Body of pancreas (tissue), 4 donors: ENCODE measurements at regions not wholly inside any gene's neighbourhood (a gene's known extent, or its start where the extent isn't known, plus 50 kb on each side); places are given as distances from the start of the nearest gene placed in this dataset.

Source experiments
- ATAC-seq: fragments of 150-250 bp; one replicate; pipeline ENCODE4 v1.9.1; 2016
- DNase-seq, 4 donors: peaks; one replicate each; pipeline ENCODE4 v3.0.0-alpha.2; 2019
- H3K27ac ChIP-seq, 4 donors: fragments of 200-600 bp; sonication (generic); 1 replicate in 3 of 4; 2 replicates in 1 of 4; pipeline versions ENCODE4 v1.5.1 to v1.6.1; 2016 to 2019; ENCODE audit warnings: mild to moderate bottlenecking in 1 of 4, mixed read lengths in 1 of 4, moderate library complexity in 1 of 4
- H3K27me3 ChIP-seq, 2 donors: fragments of 200-600 bp; sonication (generic); one replicate each; pipeline ENCODE4 v1.6.0; 2016; ENCODE audit warnings: mild to moderate bottlenecking in 1 of 2
- H3K36me3 ChIP-seq, 2 donors: fragments of 200-600 bp; sonication (generic); replicated peaks in 1 of 2; 2 replicates each; pipeline ENCODE4 v1.5.1; 2016; ENCODE audit warnings: low read depth in 2 of 2; ENCODE audit not compliant: insufficient read depth in 1 of 2
- H3K4me1 ChIP-seq: fragments of 200-600 bp; sonication (generic); one replicate; pipeline ENCODE4 v1.6.0; 2016
- H3K4me3 ChIP-seq, 2 donors: fragments of 200-600 bp; sonication (generic); 1 replicate in 1 of 2; 2 replicates in 1 of 2; pipeline ENCODE4 v1.5.1; 2016 to 2019
- H3K9me3 ChIP-seq, 3 donors: fragments of 200-600 bp; sonication (generic); 1 replicate in 2 of 3; 2 replicates in 1 of 3; pipeline ENCODE4 v1.5.1; 2016
- CTCF ChIP-seq, 7 experiments: fragments of 450-650 bp in 4 of 7; fragments of 200-600 bp in 3 of 7; sonication (generic) in 3 of 7; IDR thresholded peaks; one replicate each; pipeline ENCODE4 v1.5.1; 2016 to 2019; ENCODE audit warnings: antibody characterized with exemption in 7 of 7
- POLR2A ChIP-seq, 3 donors: fragments of 450-650 bp; IDR thresholded peaks; one replicate each; pipeline ENCODE4 v1.6.1; 2016; ENCODE audit warnings: antibody characterized with exemption in 3 of 3, mild to moderate bottlenecking in 2 of 3
- WGBS, 2 donors: methylation state at CpG; one replicate each; pipeline ENCODE4 v1.1.5; 2017; 5-methylcytosine and 5-hydroxymethylcytosine counted together
- intact Hi-C: fragments of 100-400 bp; cut with DNase I; formaldehyde crosslinking; loops from one replicate; pipeline ENCODE4 v1.15.1; 2023

- intact Hi-C loops, result no loop called here
- no peaks in the 10 kb centered on the region for H3K4me1 ChIP-seq
- no peaks in the 10 kb centered on the region for H3K36me3 ChIP-seq
- no peak overlapping the region for H3K27ac ChIP-seq
- ATAC-seq (no peak), DNase-seq (no peak)
- H3K9me3 ChIP-seq, result no peaks in the 10 kb centered on the region
- no peak overlapping the region for H3K4me3 ChIP-seq
- no peaks in the 10 kb centered on the region for H3K27me3 ChIP-seq
- no peak for TF ChIP-seq POLR2A (IDR thresholded peaks at IDR 0.05)
- no peak for TF ChIP-seq CTCF (IDR thresholded peaks at IDR 0.05)
- WGBS, 2 donors, result 53 to 63% methylated on average over 1 of the region's 1 CpG
These were observed 567.6 kb upstream of the ARPP21 start for GRCh38 chr3:35071772-35072171.

- intact Hi-C loops, result no loop called here
- H3K27ac ChIP-seq, result no peak overlapping the region
- no peak for TF ChIP-seq POLR2A (IDR thresholded peaks at IDR 0.05)
- TF ChIP-seq CTCF (IDR thresholded peaks at IDR 0.05), result no peak
- H3K4me3 ChIP-seq, result no peak overlapping the region
- H3K27me3 ChIP-seq, result no peaks in the 10 kb centered on the region
- ATAC-seq (no peak), DNase-seq (no peak)
- H3K9me3 ChIP-seq, result no peaks in the 10 kb centered on the region
- no peaks in the 10 kb centered on the region for H3K36me3 ChIP-seq
- no peaks in the 10 kb centered on the region for H3K4me1 ChIP-seq
- 56 to 66% methylated on average over 2 of the region's 2 CpGs for WGBS, 2 donors
These were observed 560.5 kb upstream of the ARPP21 start for GRCh38 chr3:35078780-35079179.

- Histone ChIP-seq H3K4me3 (no peak overlapping the region), H3K27ac (no peak overlapping the region), H3K36me3 (no peaks in the 10 kb centered on the region), H3K9me3 (no peaks in the 10 kb centered on the region), H3K4me1 (no peaks in the 10 kb centered on the region), H3K27me3 (no peaks in the 10 kb centered on the region)
- ATAC-seq, result no peak
- TF ChIP-seq CTCF (IDR thresholded peaks at IDR 0.05), result no peak
- no peak for TF ChIP-seq POLR2A (IDR thresholded peaks at IDR 0.05)
- no peak for DNase-seq
- intact Hi-C loops, result no loop called here
- 23 to 40% methylated on average over 1 of the region's 1 CpG for WGBS, 2 donors
These were observed 559.9 kb upstream of the ARPP21 start for GRCh38 chr3:35079403-35079802.

- Histone ChIP-seq H3K9me3 (no peaks in the 10 kb centered on the region), H3K27me3 (no peaks in the 10 kb centered on the region), H3K27ac (no peak overlapping the region), H3K4me1 (no peaks in the 10 kb centered on the region), H3K4me3 (no peak overlapping the region), H3K36me3 (no peaks in the 10 kb centered on the region)
- DNase-seq (no peak), ATAC-seq (no peak)
- 87 to 88% methylated on average over 1 of the region's 1 CpG for WGBS, 2 donors
- TF ChIP-seq CTCF (IDR thresholded peaks at IDR 0.05), result no peak
- intact Hi-C loops, result no loop called here
These were observed 557.4 kb upstream of the ARPP21 start for GRCh38 chr3:35081899-35082298.

GRCh38 chr3:35088943-35089342, 550.4 kb upstream of the ARPP21 start:
- no peak for ATAC-seq

More at GRCh38 chr3:35088943-35089342, 550.4 kb upstream of the ARPP21 start:
- Histone ChIP-seq H3K36me3 (no peaks in the 10 kb centered on the region), H3K4me1 (no peaks in the 10 kb centered on the region), H3K27ac (no peak overlapping the region), H3K9me3 (no peaks in the 10 kb centered on the region), H3K4me3 (no peak overlapping the region), H3K27me3 (no peaks in the 10 kb centered on the region)
- TF ChIP-seq CTCF (IDR thresholded peaks at IDR 0.05) (no peak), POLR2A (IDR thresholded peaks at IDR 0.05) (no peak)
- DNase-seq, result no peak
- WGBS, 2 donors, result 63 to 92% methylated on average over 1 of the region's 1 CpG
- intact Hi-C loops, result no loop called here
